AG04450 (cell line): ENCODE measurements at regions not wholly inside any gene's neighbourhood (a gene's known extent, or its start where the extent isn't known, plus 50 kb on each side); places are given as distances from the start of the nearest gene placed in this dataset.
"Not testable (repeated sequence)": the region's sequence is repeated elsewhere in the genome, so short reads cannot be mapped to it uniquely, and the experiment has no call there.

ENCODE experiments used
- CTCF ChIA-PET: fragments of 300-600, 350-600 bp; formaldehyde crosslinking; extraction: SDS; loops from one replicate; lab custom pipeline; 2022; ENCODE audit warnings: antibody characterized with exemption, inconsistent platforms; lab: Charles Lee
- POLR2A ChIA-PET: fragments of 350-600 bp; formaldehyde crosslinking; extraction: SDS; loops from one replicate; lab custom pipeline; 2021; ENCODE audit warnings: antibody characterized with exemption, inconsistent platforms; lab: Yijun Ruan, JAX
- DNase-seq: peaks from one replicate; pipeline ENCODE4 v3.0.0-alpha.2; 2011; ENCODE audit warnings: low read depth, low spot score
- H3K27ac ChIP-seq: one replicate; pipeline ENCODE4 v1.5.1; 2012; ENCODE audit warnings: low read depth, low read length, control low read depth
- H3K27me3 ChIP-seq: one replicate; pipeline ENCODE4 v1.6.0; 2012; ENCODE audit warnings: low read length; ENCODE audit not compliant: control insufficient read depth, insufficient read depth
- H3K4me3 ChIP-seq: 2 replicates; pipeline ENCODE4 v1.5.1; 2011; ENCODE audit warnings: mild to moderate bottlenecking, low read depth, low read length, control low read depth
- H3K9me3 ChIP-seq: 2 replicates; pipeline ENCODE4 v1.5.1; 2012; ENCODE audit warnings: low read length; ENCODE audit not compliant: control insufficient read depth, insufficient read depth
- CTCF ChIP-seq: IDR thresholded peaks from 2 replicates; pipeline ENCODE4 v1.5.1; 2011; ENCODE audit warnings: low read depth, low read length, control low read depth, inconsistent platforms

- DNase-seq, result no peak
- H3K4me3 ChIP-seq, result no peak overlapping the region
- CTCF ChIA-PET, result interaction anchor here (1.0 to 1.4 kb wide), 4 partner anchors 10 to 1518 kb away, joined by 3 to 6 read pairs (median 3); partner anchors contain the start of gene CCDC85A
- TF ChIP-seq CTCF, result no peak
- H3K27ac ChIP-seq, result no peak overlapping the region
- H3K9me3 ChIP-seq, result no peaks in the 10 kb centered on the region
- POLR2A ChIA-PET, result interaction anchor here (1.2 kb wide), 1 partner anchor 1518 kb away, joined by 3 read pairs; the partner anchor contains the start of gene CCDC85A
- no peaks in the 10 kb centered on the region for H3K27me3 ChIP-seq
These were observed 345.2 kb upstream of the VRK2 start for GRCh38 chr2:57701391-57701791.

GRCh38 chr2:57703407-57703806, 343.2 kb upstream of the VRK2 start:
- ChIA-PET POLR2A (no interaction called here), CTCF (interaction anchor here (0.7 kb wide), 1 partner anchor 18 kb away, joined by 3 read pairs; no protein-coding TSS in a partner anchor)
- Histone ChIP-seq H3K9me3 (no peaks in the 10 kb centered on the region), H3K27ac (no peak overlapping the region), H3K4me3 (no peak overlapping the region), H3K27me3 (no peaks in the 10 kb centered on the region)
- no peak for DNase-seq
- no peak for TF ChIP-seq CTCF

- POLR2A ChIA-PET, H3K27me3 ChIP-seq, H3K4me3 ChIP-seq, H3K27ac ChIP-seq, CTCF ChIA-PET, H3K9me3 ChIP-seq, DNase-seq: not testable (repeated sequence)
These were observed 338.8 kb upstream of the VRK2 start for GRCh38 chr2:57707794-57708193.

GRCh38 chr2:57711991-57712390, 334.6 kb upstream of the VRK2 start:
- Histone ChIP-seq H3K27ac (no peak overlapping the region), H3K27me3 (no peaks in the 10 kb centered on the region), H3K4me3 (no peak overlapping the region), H3K9me3 (no peaks in the 10 kb centered on the region)
- ChIA-PET POLR2A (no interaction called here), CTCF (interaction anchor here (1.1 to 1.5 kb wide), 2 partner anchors 9 to 11 kb away, joined by 3 read pairs; no protein-coding TSS in a partner anchor)
- TF ChIP-seq CTCF, result no peak
- DNase-seq, result no peak

- peak; percentile 20 for DNase-seq
- Histone ChIP-seq H3K9me3 (no peaks in the 10 kb centered on the region), H3K27ac (no peak overlapping the region), H3K4me3 (0 out of 2 replicates have a peak overlapping the region, but pooled peaks have one; percentile 21), H3K27me3 (no peaks in the 10 kb centered on the region)
- peak; percentile 84 for TF ChIP-seq CTCF
- POLR2A ChIA-PET, result no interaction called here
- CTCF ChIA-PET, result interaction anchor here (0.6 to 1.4 kb wide), 16 partner anchors 8 to 821 kb away, joined by 3 to 11 read pairs (median 3); no protein-coding TSS in a partner anchor
These were observed 325.6 kb upstream of the VRK2 start for GRCh38 chr2:57720728-57721627.
